HEK293 (cell line): ENCODE measurements at regions not wholly inside any gene's neighbourhood (a gene's known extent, or its start where the extent isn't known, plus 50 kb on each side); places are given as distances from the start of the nearest gene placed in this dataset.

Source experiments
- ZNF701 ChIP-seq: fragments of 450-650 bp; formaldehyde crosslinking; IDR thresholded peaks from 2 replicates; pipeline ENCODE4 v1.5.1; 2016; ENCODE audit warnings: missing biosample characterization, missing genetic modification characterization
- TF ChIP-seq, protein P1 (sequence below): fragments of 450-650 bp; formaldehyde crosslinking; IDR thresholded peaks from 2 replicates; pipeline ENCODE4 v1.5.1; 2016; ENCODE audit warnings: missing biosample characterization, missing genetic modification characterization

- no peak for TF ChIP-seq ZNF701 (tag by site-specific recombination)
- TF ChIP-seq, protein P1, sequence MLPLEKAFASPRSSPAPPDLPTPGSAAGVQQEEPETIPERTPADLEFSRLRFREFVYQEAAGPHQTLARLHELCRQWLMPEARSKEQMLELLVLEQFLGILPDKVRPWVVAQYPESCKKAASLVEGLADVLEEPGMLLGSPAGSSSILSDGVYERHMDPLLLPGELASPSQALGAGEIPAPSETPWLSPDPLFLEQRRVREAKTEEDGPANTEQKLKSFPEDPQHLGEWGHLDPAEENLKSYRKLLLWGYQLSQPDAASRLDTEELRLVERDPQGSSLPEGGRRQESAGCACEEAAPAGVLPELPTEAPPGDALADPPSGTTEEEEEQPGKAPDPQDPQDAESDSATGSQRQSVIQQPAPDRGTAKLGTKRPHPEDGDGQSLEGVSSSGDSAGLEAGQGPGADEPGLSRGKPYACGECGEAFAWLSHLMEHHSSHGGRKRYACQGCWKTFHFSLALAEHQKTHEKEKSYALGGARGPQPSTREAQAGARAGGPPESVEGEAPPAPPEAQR, result no peak
Measured at GRCh38 chr5:142412581-142412980, 87.8 kb upstream of the SPRY4 start.
